PC-3 (cell line): ENCODE measurements at regions not wholly inside any gene's neighbourhood (a gene's known extent, or its start where the extent isn't known, plus 50 kb on each side); places are given as distances from the start of the nearest gene placed in this dataset.

Source experiments
- ATAC-seq: fragments of 200-7000 bp; cut with Tn5 transposase; 2 replicates; pipeline ENCODE4 v1.9.1; 2020; ENCODE audit warnings: mild to moderate bottlenecking, moderate library complexity
- BruUV-seq: library from RNA; stranded (reverse); fragments of 400-500 nt; replicated peaks from 2 replicates; lab custom pipeline; 2021; lab: Mats Ljungman, UMichigan
- CTCF ChIA-PET: fragments of 300-600 bp; sonication (Branson Sonifier 250); formaldehyde crosslinking; loops from one replicate; lab custom pipeline; 2022; ENCODE audit warnings: antibody characterized with exemption; lab: Charles Lee
- POLR2A ChIA-PET: fragments of 300-600 bp; sonication (Branson Sonifier 250); formaldehyde crosslinking; loops from one replicate; lab custom pipeline; 2022; ENCODE audit warnings: antibody characterized with exemption; ENCODE audit not compliant: unreplicated experiment; lab: Charles Lee
- DNase-seq: peaks from one replicate; pipeline ENCODE4 v3.0.0-alpha.2; 2015
- H2AFZ ChIP-seq: fragments of 300-600 bp; sonication (generic); 2 replicates; pipeline ENCODE4 v1.6.0; 2016; ENCODE audit warnings: antibody characterized with exemption, low read length
- H3F3A ChIP-seq: fragments of 300-600 bp; sonication (generic); one replicate; pipeline ENCODE4 v1.6.0; 2017; ENCODE audit warnings: antibody characterized with exemption, low read length, control low read depth, mild to moderate bottlenecking; ENCODE audit not compliant: unreplicated experiment
- H3K27ac ChIP-seq: fragments of 300-600 bp; sonication (generic); 2 replicates; pipeline ENCODE4 v1.5.1; 2016; ENCODE audit warnings: mild to moderate bottlenecking, low read length
- H3K27me3 ChIP-seq: fragments of 300-600 bp; sonication (generic); 2 replicates; pipeline ENCODE4 v1.6.1; 2016; ENCODE audit warnings: low read length, mixed read lengths
- H3K36me3 ChIP-seq: fragments of 300-600 bp; sonication (generic); 2 replicates; pipeline ENCODE4 v1.6.1; 2016; ENCODE audit warnings: low read depth, mixed run types, low read length, mixed read lengths
- H3K4me1 ChIP-seq: fragments of 300-600 bp; sonication (generic); 2 replicates; pipeline ENCODE4 v1.5.1; 2016; ENCODE audit warnings: low read length; ENCODE audit not compliant: insufficient read depth
- H3K4me2 ChIP-seq: fragments of 300-600 bp; sonication (generic); 2 replicates; pipeline ENCODE4 v1.6.0; 2016; ENCODE audit warnings: low read length
- H3K4me3 ChIP-seq: fragments of 300-600 bp; sonication (generic); 2 replicates; pipeline ENCODE4 v1.5.1; 2016; ENCODE audit warnings: mild to moderate bottlenecking, low read length, mixed read lengths
- H3K79me2 ChIP-seq: fragments of 300-600 bp; sonication (generic); 2 replicates; pipeline ENCODE4 v1.6.1; 2017; ENCODE audit warnings: low read length, mixed read lengths
- H3K9ac ChIP-seq: fragments of 300-600 bp; sonication (generic); 2 replicates; pipeline ENCODE4 v1.6.0; 2016; ENCODE audit warnings: mild to moderate bottlenecking, low read length
- H3K9me2 ChIP-seq: fragments of 300-600 bp; sonication (generic); replicated peaks from 2 replicates; pipeline ENCODE4 v1.6.1; 2016; ENCODE audit warnings: mixed run types, low read length, mixed read lengths
- H3K9me3 ChIP-seq: fragments of 300-600 bp; sonication (generic); 2 replicates; pipeline ENCODE4 v1.6.1; 2016; ENCODE audit warnings: low read length, mixed read lengths
- H4K20me1 ChIP-seq: fragments of 300-600 bp; sonication (generic); 2 replicates; pipeline ENCODE4 v1.6.1; 2016; ENCODE audit warnings: low read length, mixed read lengths
- CTCF ChIP-seq: fragments of 300-600 bp; sonication (generic); conservative IDR thresholded peaks from 2 replicates; pipeline ENCODE4 v1.5.1; 2017; ENCODE audit warnings: antibody characterized with exemption, low read depth, mild to moderate bottlenecking, low read length
- EZH2 ChIP-seq: fragments of 300-600 bp; sonication (generic); IDR thresholded peaks from one replicate; pipeline ENCODE4 v1.6.1; 2017; ENCODE audit warnings: antibody characterized with exemption, mild to moderate bottlenecking, low read length; ENCODE audit not compliant: unreplicated experiment
- EZH2phosphoT487 ChIP-seq: fragments of 300-600 bp; sonication (generic); IDR thresholded peaks from 2 replicates; pipeline ENCODE4 v1.6.1; 2018; ENCODE audit warnings: mild to moderate bottlenecking, antibody characterized with exemption, low read length, borderline replicate concordance
- intact Hi-C: fragments of 100-400 bp; cut with micrococcal nuclease; formaldehyde crosslinking; loops from 2 replicates; pipeline ENCODE4 v1.9.0; 2023

GRCh38 chr5:28558196-28558595, 1519.8 kb upstream of the CDH9 start:
- DNase-seq (no peak), ATAC-seq (no peak)
- intact Hi-C loops: no loop called here
- Histone ChIP-seq H3K27me3 (no peaks in the 10 kb centered on the region), H4K20me1 (no peaks in the 10 kb centered on the region), H3K4me3 (no peak overlapping the region), H3K9ac (no peak overlapping the region), H3K4me2 (no peak overlapping the region), H3K4me1 (no peaks in the 10 kb centered on the region), H2AFZ (no peak overlapping the region), H3K9me2 (no peaks in the 10 kb centered on the region), H3K36me3 (no peaks in the 10 kb centered on the region), H3K79me2 (no peaks in the 10 kb centered on the region), H3F3A (no peaks in the 10 kb centered on the region), H3K27ac (no peak overlapping the region), H3K9me3 (no peaks in the 10 kb centered on the region)
- CTCF ChIA-PET: no interaction called here
- TF ChIP-seq EZH2phosphoT487: no peak
- no peak for TF ChIP-seq EZH2
- no peak for TF ChIP-seq CTCF
- POLR2A ChIA-PET: no interaction called here
- BruUV-seq: no TSS peak

- TF ChIP-seq CTCF: no peak
- no peak for TF ChIP-seq EZH2
- no peak for TF ChIP-seq EZH2phosphoT487
- ATAC-seq (no peak), DNase-seq (no peak)
- Histone ChIP-seq H3K4me1 (no peaks in the 10 kb centered on the region), H3K36me3 (no peaks in the 10 kb centered on the region), H3K4me3 (no peak overlapping the region), H3F3A (no peaks in the 10 kb centered on the region), H4K20me1 (no peaks in the 10 kb centered on the region), H3K9me2 (no peaks in the 10 kb centered on the region), H3K9ac (no peak overlapping the region), H3K79me2 (no peaks in the 10 kb centered on the region), H2AFZ (no peak overlapping the region), H3K27me3 (no peaks in the 10 kb centered on the region), H3K4me2 (no peak overlapping the region), H3K9me3 (no peaks in the 10 kb centered on the region), H3K27ac (no peak overlapping the region)
- intact Hi-C loops: no loop called here
- POLR2A ChIA-PET: no interaction called here
- CTCF ChIA-PET: no interaction called here
- no TSS peak for BruUV-seq
Measured at GRCh38 chr5:28557114-28557513, 1518.7 kb upstream of the CDH9 start.

GRCh38 chr5:28549588-28549987, 1511.2 kb upstream of the CDH9 start:
- intact Hi-C loops: no loop called here
- Histone ChIP-seq H3K4me3 (no peak overlapping the region), H3K27ac (no peak overlapping the region), H2AFZ (no peak overlapping the region), H3K9me3 (no peaks in the 10 kb centered on the region), H3F3A (no peaks in the 10 kb centered on the region), H3K4me2 (no peak overlapping the region), H3K36me3 (no peaks in the 10 kb centered on the region), H3K79me2 (no peaks in the 10 kb centered on the region), H4K20me1 (no peaks in the 10 kb centered on the region), H3K9ac (no peak overlapping the region), H3K9me2 (no peaks in the 10 kb centered on the region), H3K27me3 (no peaks in the 10 kb centered on the region), H3K4me1 (peaks cover 5% of the 10 kb centered on the region; the same call in 1 of the 2 replicates)
- BruUV-seq: no TSS peak
- ChIA-PET POLR2A (no interaction called here), CTCF (no interaction called here)
- DNase-seq: no peak
- TF ChIP-seq EZH2 (no peak), CTCF (no peak), EZH2phosphoT487 (no peak)
- ATAC-seq: no peak
